H9 (cell line): ENCODE measurements at regions not wholly inside any gene's neighbourhood (a gene's known extent, or its start where the extent isn't known, plus 50 kb on each side); places are given as distances from the start of the nearest gene placed in this dataset.

Experiments used
- DNase-seq: peaks from one replicate; pipeline ENCODE4 v3.0.0-alpha.2; 2017
- H2AFZ ChIP-seq: one replicate; pipeline ENCODE4 v1.6.1; 2013; ENCODE audit warnings: mild to moderate bottlenecking, low read length, control low read depth, moderate library complexity
- H2AK5ac ChIP-seq: 2 replicates; pipeline ENCODE4 v1.6.1; 2013; ENCODE audit warnings: low read length, control low read depth, mixed read lengths; ENCODE audit not compliant: insufficient read length
- H2BK120ac ChIP-seq: one replicate; pipeline ENCODE4 v1.6.1; 2013; ENCODE audit warnings: low read depth, mild to moderate bottlenecking, low read length, control low read depth, inconsistent platforms; ENCODE audit not compliant: poor library complexity, severe bottlenecking
- H2BK12ac ChIP-seq: 2 replicates; pipeline ENCODE4 v1.6.1; 2013; ENCODE audit warnings: low read length, control low read depth, mixed read lengths, low read depth; ENCODE audit not compliant: insufficient read length
- H2BK15ac ChIP-seq: 2 replicates; pipeline ENCODE4 v1.6.1; 2013; ENCODE audit warnings: low read depth, low read length, control low read depth
- H2BK20ac ChIP-seq: one replicate; pipeline ENCODE4 v1.6.1; 2013; ENCODE audit warnings: low read depth, mild to moderate bottlenecking, low read length, control low read depth, inconsistent platforms; ENCODE audit not compliant: poor library complexity, severe bottlenecking
- H2BK5ac ChIP-seq: 2 replicates; pipeline ENCODE4 v1.6.1; 2013; ENCODE audit warnings: low read length, control low read depth, mixed read lengths; ENCODE audit not compliant: insufficient read length
- H3K14ac ChIP-seq: 2 replicates; pipeline ENCODE4 v1.6.1; 2013; ENCODE audit warnings: low read length, control low read depth; ENCODE audit not compliant: insufficient read depth
- H3K18ac ChIP-seq: 2 replicates; pipeline ENCODE4 v1.6.1; 2013; ENCODE audit warnings: low read depth, mild to moderate bottlenecking, mixed read lengths, low read length, control low read depth; ENCODE audit not compliant: insufficient read length
- H3K23ac ChIP-seq: 2 replicates; pipeline ENCODE4 v1.6.1; 2013; ENCODE audit warnings: low read length, control low read depth, mixed read lengths, low read depth; ENCODE audit not compliant: insufficient read length
- H3K23me2 ChIP-seq: 2 replicates; pipeline ENCODE4 v1.6.1; 2013; ENCODE audit warnings: low read depth, mild to moderate bottlenecking, mixed read lengths, low read length, control low read depth; ENCODE audit not compliant: insufficient read length, poor library complexity, severe bottlenecking
- H3K27ac ChIP-seq: 2 replicates; pipeline ENCODE4 v1.5.1; 2013; ENCODE audit warnings: low read length, control low read depth, mixed read lengths, low read depth; ENCODE audit not compliant: insufficient read length
- H3K27me3 ChIP-seq: 2 replicates; pipeline ENCODE4 v1.6.1; 2013; ENCODE audit warnings: low read length, control low read depth, inconsistent platforms; ENCODE audit not compliant: insufficient read depth
- H3K4ac ChIP-seq: 2 replicates; pipeline ENCODE4 v1.6.1; 2013; ENCODE audit warnings: low read depth, mild to moderate bottlenecking, control low read depth, inconsistent platforms, low read length, moderate library complexity
- H3K4me1 ChIP-seq: 2 replicates; pipeline ENCODE4 v1.6.1; 2013; ENCODE audit warnings: low read length, control low read depth, inconsistent platforms; ENCODE audit not compliant: insufficient read depth
- H3K4me2 ChIP-seq: 2 replicates; pipeline ENCODE4 v1.6.1; 2013; ENCODE audit warnings: low read length, control low read depth, mixed read lengths; ENCODE audit not compliant: insufficient read length, insufficient read depth
- H3K56ac ChIP-seq: 2 replicates; pipeline ENCODE4 v1.6.1; 2013; ENCODE audit warnings: low read depth, mild to moderate bottlenecking, mixed read lengths, low read length, control low read depth; ENCODE audit not compliant: insufficient read length
- H3K79me1 ChIP-seq: 2 replicates; pipeline ENCODE4 v1.6.1; 2013; ENCODE audit warnings: low read depth, mild to moderate bottlenecking, moderate library complexity, low read length, control low read depth, inconsistent platforms; ENCODE audit not compliant: insufficient read depth, poor library complexity, severe bottlenecking
- H3K79me2 ChIP-seq: 2 replicates; pipeline ENCODE4 v1.6.1; 2013; ENCODE audit warnings: low read length, control low read depth, inconsistent platforms; ENCODE audit not compliant: insufficient read depth
- H3K9ac ChIP-seq: 2 replicates; pipeline ENCODE4 v1.6.1; 2013; ENCODE audit warnings: low read length, control low read depth, mixed read lengths; ENCODE audit not compliant: insufficient read length; ENCODE audit errors: extremely low read depth
- H3K9me3 ChIP-seq: one replicate; pipeline ENCODE4 v1.6.1; 2013; ENCODE audit warnings: low read depth, low read length, inconsistent platforms; ENCODE audit not compliant: control insufficient read depth
- H3T11ph ChIP-seq: one replicate; pipeline ENCODE4 v1.6.1; 2013; ENCODE audit warnings: mild to moderate bottlenecking, low read length, control low read depth, inconsistent platforms
- H4K20me1 ChIP-seq: one replicate; pipeline ENCODE4 v1.6.1; 2013; ENCODE audit not compliant: control insufficient read depth, insufficient read length, insufficient read depth
- H4K5ac ChIP-seq: 2 replicates; pipeline ENCODE4 v1.6.1; 2013; ENCODE audit warnings: low read depth, mild to moderate bottlenecking, mixed read lengths, low read length, control low read depth; ENCODE audit not compliant: insufficient read length
- H4K8ac ChIP-seq: replicated peaks from 2 replicates; pipeline ENCODE4 v1.6.1; 2013; ENCODE audit warnings: low read length, control low read depth, mixed read lengths, low read depth; ENCODE audit not compliant: insufficient read length
- H4K91ac ChIP-seq: 2 replicates; pipeline ENCODE4 v1.6.1; 2013; ENCODE audit warnings: low read depth, mild to moderate bottlenecking, moderate library complexity, mixed read lengths, low read length, control low read depth; ENCODE audit not compliant: insufficient read length
- H3K27ac Mint-ChIP-seq, 3 experiments: 2 replicates in 2 of 3; 3 replicates in 1 of 3; pipeline ENCODE4 v1.8.0; 2020 to 2021; ENCODE audit warnings: mixed read lengths in 3 of 3, mild to moderate bottlenecking in 1 of 3, moderate library complexity in 1 of 3
- H3K27me3 Mint-ChIP-seq: 2 replicates; pipeline ENCODE4 v1.8.0; 2021; ENCODE audit warnings: low read depth, mild to moderate bottlenecking, moderate library complexity, mixed read lengths
- H3K36me3 Mint-ChIP-seq, 3 experiments: 2 replicates in 2 of 3; 3 replicates in 1 of 3; pipeline ENCODE4 v1.8.0; 2020 to 2021; ENCODE audit warnings: low read depth in 3 of 3, mixed read lengths in 3 of 3; ENCODE audit not compliant: insufficient read depth in 1 of 3
- H3K4me1 Mint-ChIP-seq, 2 experiments: 2 replicates each; pipeline ENCODE4 v1.8.0; 2020; ENCODE audit warnings: mixed read lengths in 2 of 2
- H3K4me3 Mint-ChIP-seq, 2 experiments: 2 replicates in 1 of 2; 3 replicates in 1 of 2; pipeline ENCODE4 v1.8.0; 2020 to 2021; ENCODE audit warnings: mild to moderate bottlenecking in 2 of 2, mixed read lengths in 2 of 2, moderate library complexity in 1 of 2
- H3K9me3 Mint-ChIP-seq, 2 experiments: 2 replicates in 1 of 2; 3 replicates in 1 of 2; pipeline ENCODE4 v1.8.0; 2020; ENCODE audit warnings: mild to moderate bottlenecking in 2 of 2, mixed read lengths in 2 of 2, moderate library complexity in 1 of 2
- CTCF ChIP-seq: fragments of 200-600 bp; sonication (generic); conservative IDR thresholded peaks from 3 replicates; pipeline ENCODE4 v1.8.0; 2021; ENCODE audit warnings: antibody characterized with exemption, mild to moderate bottlenecking
- WGBS: extraction: QIAGEN DNeasy Blood & Tissue Kit; methylation state at CpG from one replicate; pipeline ENCODE4 v1.1.7; 2013; ENCODE audit warnings: missing lambda C conversion rate, low lambda C conversion rate, mixed read lengths; ENCODE audit not compliant: insufficient read length; ENCODE audit errors: extremely low coverage; 5-methylcytosine and 5-hydroxymethylcytosine counted together

DNA sequence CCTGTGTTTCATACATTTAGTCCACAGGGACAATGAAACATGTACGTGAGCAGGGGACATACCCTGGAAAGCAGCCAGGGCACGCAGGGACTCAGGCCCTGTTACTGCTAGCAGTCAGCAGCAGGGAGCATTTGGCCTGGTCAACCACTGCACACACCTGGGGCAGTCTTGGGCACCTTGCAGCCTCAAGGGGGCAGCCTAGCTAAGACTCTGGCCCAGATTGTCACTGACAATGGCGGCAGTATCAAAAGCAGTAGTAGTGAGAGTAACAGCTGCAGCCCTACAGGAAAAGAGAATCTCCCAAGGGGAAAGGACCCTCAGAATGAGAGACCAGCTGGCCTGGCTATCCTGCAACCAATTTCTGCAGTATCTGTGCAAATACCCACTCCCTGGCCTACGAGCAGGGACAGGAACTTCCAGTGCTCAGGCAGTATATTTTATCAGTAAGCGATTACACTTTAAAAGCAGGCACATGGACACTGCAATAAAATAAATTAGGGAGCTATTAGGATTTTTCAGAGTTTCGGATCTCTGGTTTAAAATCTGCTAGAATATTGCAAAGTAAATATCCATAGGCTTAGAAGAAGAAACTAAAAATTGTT lies 475.6 kb downstream of the LTN1 start:
- H3K4me1 ChIP-seq, result no peaks in the 10 kb centered on the region; the same call in 1 of the 2 replicates
- no peak overlapping the region for H2AFZ ChIP-seq
- H3K4ac ChIP-seq, result no peak overlapping the region
- no peak overlapping the region for H2AK5ac ChIP-seq
- H2BK20ac ChIP-seq, result no peak overlapping the region
- WGBS, result no CpG with 5 or more reads among the region's 6 CpGs
- no peak overlapping the region for H3K56ac ChIP-seq
- no peak overlapping the region for H2BK12ac ChIP-seq
- H3K14ac ChIP-seq, result no peak overlapping the region
- H3K23ac ChIP-seq, result no peak overlapping the region
- H3K4me1 Mint-ChIP-seq, result peaks cover 2 to 8% of the 10 kb centered on the region in 2 experiments; a peak in 3 of 4 replicates
- no peak overlapping the region for H3K9ac ChIP-seq
- no peaks in the 10 kb centered on the region for H3K79me1 ChIP-seq
- no peak overlapping the region for H2BK5ac ChIP-seq
- no peaks in the 10 kb centered on the region for H3K27me3 ChIP-seq
- peak overlapping the region in 2 of 3 experiments; percentile 62 to 89; a peak in 4 of 7 replicates for H3K27ac Mint-ChIP-seq
- no peak overlapping the region for H3T11ph ChIP-seq
- no peaks in the 10 kb centered on the region for H3K23me2 ChIP-seq
- peak; percentile 92 for DNase-seq
- no peak overlapping the region for H2BK15ac ChIP-seq
- H3K79me2 ChIP-seq, result no peaks in the 10 kb centered on the region
- no peak overlapping the region for H2BK120ac ChIP-seq
- no peaks in the 10 kb centered on the region; a peak in 1 of 7 replicates for H3K36me3 Mint-ChIP-seq
- no peaks in the 10 kb centered on the region for H4K20me1 ChIP-seq
- H3K9me3 Mint-ChIP-seq, result no peaks in the 10 kb centered on the region
- no peak overlapping the region for H4K8ac ChIP-seq
- H3K27me3 Mint-ChIP-seq, result no peaks in the 10 kb centered on the region
- no peak overlapping the region for H4K5ac ChIP-seq
- H3K18ac ChIP-seq, result no peak overlapping the region
- TF ChIP-seq CTCF, result peak; percentile 89
- no peak overlapping the region for H3K27ac ChIP-seq
- H3K4me3 Mint-ChIP-seq, result no peak overlapping the region
- no peak overlapping the region for H4K91ac ChIP-seq
- no peaks in the 10 kb centered on the region for H3K9me3 ChIP-seq
- H3K4me2 ChIP-seq, result no peak overlapping the region
